HG03196 (cell line): ENCODE measurements at regions not wholly inside any gene's neighbourhood (a gene's known extent, or its start where the extent isn't known, plus 50 kb on each side); places are given as distances from the start of the nearest gene placed in this dataset.
"Not testable (repeated sequence)": the region's sequence is repeated elsewhere in the genome, so short reads cannot be mapped to it uniquely, and the experiment has no call there.

Experiments used
- ATAC-seq: cut with Tn5 transposase; IDR thresholded peaks from one replicate; pipeline ENCODE4 v1.9.1; 2021; ENCODE audit not compliant: unreplicated experiment

DNA sequence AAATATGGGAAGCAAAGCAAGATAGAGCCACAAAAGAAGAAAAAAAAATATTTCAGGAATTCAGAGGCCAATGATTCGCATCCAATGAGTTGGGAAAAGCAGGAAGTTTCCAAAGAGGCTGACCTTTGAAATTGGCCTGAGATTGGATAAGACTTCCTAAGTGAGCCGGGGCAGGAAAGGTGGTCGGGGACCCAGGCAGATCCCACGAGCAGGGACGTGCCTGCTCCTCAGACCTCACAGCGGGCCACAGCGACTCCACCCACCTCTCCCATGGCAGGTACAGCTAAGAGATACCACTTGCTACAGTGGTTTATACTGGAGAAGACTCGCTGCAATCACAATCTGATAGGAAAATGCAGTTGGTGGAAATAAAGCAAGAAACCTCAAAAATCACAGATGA lies 102.8 kb upstream of the SALL3 start:
- no peak for ATAC-seq

DNA sequence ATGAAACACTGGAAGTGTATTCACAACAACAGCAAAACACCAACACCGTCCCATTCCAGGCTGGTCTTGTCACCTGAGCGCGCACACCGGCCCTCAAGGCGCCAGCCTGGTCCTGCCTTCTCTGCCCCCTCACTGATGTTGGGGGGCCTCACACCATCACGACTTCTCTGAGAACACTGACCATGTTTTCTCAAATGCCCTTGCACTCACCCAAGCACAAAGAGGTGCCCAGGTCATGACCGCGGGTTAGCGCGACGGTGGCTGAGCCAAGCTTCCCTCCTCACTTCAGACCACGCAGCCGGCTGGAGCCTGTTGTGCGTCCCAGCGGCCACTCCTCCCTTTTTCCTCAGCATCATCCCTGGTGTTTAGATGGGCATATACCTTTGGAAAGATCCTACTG lies 101.3 kb upstream of the SALL3 start:
- ATAC-seq: no peak

DNA sequence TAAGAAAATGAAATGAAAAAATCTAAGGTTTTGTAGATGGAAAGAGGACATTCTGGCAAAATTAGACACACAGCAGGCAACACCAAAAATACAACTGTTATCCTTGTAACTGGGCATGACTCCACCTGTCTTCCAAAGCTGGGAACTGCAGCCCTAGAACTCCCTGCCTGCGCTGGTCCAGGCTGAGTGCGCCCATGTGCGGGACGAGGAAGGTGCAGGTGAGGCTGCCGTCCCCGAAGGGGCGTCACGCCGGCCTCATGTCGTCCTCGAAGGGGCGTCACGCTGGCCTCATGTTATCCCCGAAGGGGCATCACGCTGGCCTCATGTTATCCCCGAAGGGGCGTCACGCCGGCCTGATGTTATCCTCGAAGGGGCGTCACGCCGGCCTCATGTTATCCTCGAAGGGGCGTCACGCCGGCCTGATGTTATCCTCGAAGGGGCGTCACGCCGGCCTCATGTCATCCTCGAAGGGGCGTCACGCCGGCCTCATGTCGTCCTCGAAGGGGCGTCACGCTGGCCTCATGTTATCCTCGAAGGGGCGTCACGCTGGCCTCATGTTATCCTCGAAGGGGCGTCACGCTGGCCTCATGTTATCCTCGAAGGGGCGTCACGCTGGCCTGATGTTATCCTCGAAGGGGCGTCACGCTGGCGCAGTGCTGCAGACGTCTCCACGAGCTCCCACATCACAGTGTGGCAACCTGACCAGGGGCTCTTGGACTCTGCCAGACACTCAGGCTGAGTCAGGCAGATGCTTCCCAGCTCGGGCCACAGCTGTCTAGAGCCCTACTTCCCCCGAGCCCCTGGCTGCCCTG lies 100.3 kb upstream of the SALL3 start:
- ATAC-seq: not testable (repeated sequence)

DNA sequence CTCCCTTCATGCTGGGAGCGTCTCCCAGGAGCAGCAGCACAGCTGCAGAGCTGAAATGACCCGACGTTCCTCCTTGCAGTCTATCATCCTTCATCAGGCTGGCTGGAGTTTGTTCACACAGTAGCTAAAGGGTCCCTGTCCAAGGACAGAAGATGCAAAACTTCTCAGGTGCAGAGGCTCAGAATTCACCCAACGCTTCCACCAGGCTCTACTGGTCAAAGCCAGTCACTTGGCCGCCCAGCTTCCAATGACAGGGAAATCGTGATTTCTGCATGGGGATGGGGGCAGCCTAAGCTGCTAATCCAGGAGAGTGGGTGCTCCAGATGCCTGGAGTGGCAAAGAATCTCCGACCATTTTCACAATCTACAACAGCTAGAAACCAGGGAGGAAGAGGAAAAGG lies 97.0 kb upstream of the SALL3 start:
- ATAC-seq: no peak

DNA sequence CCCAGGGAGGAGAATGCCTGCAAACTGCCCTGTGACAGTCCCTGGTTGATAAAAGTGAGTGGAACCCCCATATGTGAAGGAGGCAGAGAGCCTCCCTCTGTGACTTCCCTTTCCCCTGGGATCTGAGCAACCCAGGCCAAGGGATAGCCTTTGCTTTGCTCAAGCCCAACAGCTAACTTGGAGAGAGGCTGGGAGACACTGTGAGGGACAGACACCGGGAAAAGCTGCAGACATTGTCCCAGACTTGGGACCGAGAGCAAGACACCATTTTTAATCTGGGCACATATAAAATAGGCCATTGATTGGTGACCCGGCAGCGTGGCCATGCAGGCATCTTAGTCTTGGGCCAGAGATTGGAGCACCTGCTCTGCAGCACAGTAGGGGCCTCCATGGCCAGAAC lies 96.1 kb upstream of the SALL3 start:
- ATAC-seq: no peak

DNA sequence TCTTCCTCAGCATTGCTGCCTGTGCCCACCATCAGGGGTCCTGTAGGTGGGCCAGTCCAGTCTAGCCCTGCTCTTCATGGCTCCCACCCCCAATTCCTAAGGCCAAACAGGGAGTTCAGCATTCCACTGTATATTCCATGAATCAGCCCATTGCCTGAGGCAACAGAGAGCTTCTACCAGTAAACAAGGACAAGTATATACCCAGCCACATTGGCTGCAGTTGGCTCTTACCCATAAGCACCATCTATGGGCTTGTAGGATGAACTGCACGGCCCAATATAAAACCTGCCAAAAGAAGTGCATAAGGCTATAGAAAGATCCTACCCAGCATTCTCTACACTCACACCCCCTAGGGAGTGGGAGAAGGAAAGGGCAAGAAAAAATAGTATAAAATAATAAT lies 95.1 kb upstream of the SALL3 start:
- ATAC-seq: no peak

DNA sequence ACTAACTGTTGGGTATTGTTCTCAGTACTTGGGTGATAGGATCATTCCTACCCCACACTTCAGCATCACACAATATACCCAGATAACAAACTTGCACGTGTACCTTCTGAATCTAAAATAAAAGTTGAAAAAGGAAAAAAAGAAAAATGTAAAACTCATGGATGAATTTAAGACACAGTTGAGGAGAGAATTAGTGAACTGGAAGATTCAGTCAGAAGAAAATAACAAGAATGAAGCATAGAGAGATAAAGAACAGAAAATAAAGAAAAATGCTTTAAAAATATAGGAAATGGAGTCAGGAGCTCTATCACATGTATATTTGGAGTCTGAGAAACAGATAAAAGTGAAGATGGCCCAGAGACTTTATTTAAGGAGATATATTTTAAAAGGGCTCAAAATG lies 90.4 kb upstream of the SALL3 start:
- ATAC-seq: no peak

DNA sequence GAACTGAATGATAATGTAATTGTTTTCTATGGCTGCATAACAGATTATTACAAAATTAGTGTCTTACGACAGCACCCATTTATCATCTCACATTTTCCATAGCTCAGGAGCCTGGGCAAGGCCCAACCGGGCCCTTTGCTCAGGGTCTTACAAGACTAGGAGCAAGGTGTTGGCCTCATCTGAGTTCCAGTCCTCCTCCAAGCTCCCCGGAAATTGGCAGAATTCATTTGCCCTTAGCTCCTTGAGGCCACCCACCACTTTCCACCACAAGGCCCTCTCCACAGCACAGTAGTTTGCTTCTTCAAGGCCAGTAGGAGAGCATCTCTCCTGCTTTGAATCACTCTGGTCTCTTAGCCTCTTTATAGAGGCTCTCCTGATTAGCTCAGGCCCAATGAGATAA lies 89.2 kb upstream of the SALL3 start:
- ATAC-seq: no peak

DNA sequence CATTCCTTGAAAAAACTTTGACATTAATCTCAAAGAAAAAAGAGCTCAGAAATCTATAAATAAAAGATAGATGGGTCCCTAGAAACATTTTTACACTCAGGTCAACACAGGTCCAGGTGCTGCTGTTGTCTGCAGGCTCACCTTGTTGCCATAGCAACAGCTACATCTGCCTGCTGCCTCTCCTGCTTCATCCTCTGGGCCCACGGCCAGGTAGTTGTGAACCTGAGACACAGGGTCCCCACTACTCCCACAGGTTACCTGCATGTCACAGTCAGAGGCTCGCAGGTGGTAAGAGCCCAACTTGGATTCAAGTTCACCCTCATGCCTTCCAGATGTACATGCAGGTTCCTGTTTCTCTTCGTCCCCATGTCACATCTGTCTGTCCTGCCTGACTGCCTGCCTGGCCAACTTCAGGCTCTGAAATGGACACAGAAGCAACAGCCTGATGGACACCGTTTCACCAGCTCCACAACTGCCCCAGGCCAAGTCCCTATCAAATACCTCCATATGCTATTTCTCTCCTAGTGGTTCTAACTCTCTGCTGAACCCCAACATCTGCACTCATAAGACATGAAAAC lies 88.3 kb upstream of the SALL3 start:
- ATAC-seq: no peak

DNA sequence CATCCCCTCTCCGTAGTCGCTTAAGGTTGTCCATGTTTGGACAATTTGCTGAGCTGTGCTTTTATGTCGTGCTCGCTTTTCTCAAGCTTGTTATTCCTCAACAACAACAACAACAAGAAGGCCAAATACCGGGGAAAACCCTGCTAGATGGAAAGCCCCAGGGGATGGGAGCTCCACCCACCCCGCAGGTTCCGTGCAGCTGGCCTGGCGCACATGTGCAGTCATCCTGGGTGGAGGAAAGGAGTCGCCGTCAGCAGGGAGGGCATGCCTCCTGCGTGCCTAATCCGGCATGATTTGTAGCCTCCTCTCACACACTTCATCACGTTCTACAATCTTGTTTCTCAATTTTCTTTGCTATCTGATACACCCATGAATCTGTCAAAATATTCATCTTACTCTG lies 87.4 kb upstream of the SALL3 start:
- ATAC-seq: no peak

DNA sequence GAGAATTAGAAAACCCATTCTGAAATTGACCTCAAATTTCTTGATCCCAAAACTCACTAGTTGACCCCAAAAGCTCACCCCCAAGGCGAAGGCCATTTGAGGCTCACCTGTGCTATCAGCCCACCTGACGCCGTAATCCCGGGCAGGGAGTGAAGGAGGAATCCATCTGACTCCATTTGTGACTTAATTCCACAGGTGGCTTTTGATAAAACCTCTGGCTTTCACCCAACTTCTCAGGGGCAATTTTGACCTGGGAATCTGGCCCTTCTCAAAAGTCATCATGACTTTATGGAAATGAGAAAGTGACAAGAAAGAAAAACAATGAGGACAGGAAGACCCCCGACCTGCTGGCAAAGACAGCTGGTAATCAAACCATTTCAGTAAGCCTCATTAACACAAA lies 86.9 kb upstream of the SALL3 start:
- ATAC-seq: no peak

DNA sequence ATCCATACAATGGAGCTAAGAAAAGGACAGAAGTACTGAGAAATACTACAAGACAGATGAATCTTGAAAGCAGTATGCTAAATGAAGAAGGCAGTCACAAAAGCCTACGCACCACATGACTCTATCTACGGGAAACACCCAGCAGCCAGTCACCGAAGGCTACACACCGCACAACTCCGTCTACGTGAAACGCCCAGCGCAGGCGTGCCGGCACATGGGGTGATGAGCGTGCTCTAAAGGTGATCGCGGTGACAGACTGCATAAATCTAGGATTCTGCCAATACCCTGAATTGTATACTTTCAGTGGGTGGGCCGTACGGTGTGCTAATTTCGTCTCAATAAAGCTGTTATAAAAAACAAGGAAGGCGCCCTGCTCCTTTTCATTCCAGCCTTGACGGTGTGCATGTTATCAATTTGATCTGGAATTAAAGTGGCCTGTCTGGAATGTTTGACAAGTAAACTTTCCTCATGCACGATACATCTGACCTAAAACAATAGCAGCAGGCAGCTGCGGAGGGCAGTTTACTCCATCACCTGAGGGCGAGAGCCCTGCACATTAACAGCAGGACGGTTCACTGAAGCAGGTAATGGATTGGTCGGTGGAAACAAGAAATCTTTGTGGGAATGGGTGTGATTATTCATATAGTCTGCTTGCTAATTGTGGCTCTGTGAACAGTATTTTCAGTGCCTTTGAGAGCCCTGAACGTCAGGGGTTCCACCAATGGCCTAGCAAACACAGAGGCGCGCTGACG lies 86.2 kb upstream of the SALL3 start:
- ATAC-seq: no peak

DNA sequence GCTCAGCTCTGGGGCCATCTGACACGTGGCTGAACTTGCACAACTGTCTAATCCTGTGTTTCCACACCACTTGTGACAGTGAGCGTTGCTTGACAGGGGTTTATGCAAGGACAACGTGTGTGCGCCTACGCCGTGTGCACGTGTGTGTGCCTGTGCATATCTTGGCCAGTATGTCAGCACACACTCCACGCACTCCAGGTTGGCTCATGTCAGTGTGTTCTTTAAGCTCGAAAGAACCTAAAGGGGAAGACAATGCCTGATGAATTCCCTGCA lies 85.6 kb upstream of the SALL3 start:
- ATAC-seq: no peak

DNA sequence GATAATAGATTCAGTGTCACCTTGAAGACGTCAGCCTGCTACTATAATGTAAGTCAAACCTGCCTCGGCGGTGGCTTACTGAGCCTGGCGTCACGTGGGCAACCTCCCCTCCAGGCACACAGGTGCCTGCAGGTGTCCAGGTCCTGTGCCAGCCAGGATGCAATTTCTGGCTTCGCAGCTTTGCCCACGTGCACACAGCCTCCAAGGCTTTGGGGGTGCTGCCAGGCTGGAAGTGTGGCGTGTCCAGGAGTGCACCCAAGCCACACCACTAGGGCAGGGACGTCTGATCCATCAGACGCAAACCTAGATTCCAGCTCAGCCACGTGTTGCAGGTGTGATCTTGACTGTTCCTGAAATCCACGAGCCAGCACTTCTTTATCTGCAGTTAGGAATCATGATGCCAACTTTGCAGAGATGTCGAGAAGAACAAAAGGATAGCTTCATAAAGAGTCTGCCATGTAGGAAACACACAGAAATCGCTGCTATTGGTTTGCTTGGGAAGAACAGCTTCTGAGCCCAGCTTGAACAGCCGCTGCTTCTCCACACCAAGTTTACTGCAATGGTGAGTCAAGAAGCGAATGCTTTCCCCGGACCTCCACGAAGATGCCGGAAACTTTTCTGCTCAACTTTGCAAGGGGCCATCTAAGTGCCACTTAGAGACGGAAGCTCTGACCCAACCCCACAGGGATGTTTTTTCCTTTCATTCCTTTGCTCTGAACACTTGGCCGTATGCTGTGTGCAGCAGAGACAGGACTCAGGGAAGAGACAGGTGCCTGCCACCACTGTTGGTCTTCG lies 84.2 kb upstream of the SALL3 start:
- ATAC-seq: no peak

DNA sequence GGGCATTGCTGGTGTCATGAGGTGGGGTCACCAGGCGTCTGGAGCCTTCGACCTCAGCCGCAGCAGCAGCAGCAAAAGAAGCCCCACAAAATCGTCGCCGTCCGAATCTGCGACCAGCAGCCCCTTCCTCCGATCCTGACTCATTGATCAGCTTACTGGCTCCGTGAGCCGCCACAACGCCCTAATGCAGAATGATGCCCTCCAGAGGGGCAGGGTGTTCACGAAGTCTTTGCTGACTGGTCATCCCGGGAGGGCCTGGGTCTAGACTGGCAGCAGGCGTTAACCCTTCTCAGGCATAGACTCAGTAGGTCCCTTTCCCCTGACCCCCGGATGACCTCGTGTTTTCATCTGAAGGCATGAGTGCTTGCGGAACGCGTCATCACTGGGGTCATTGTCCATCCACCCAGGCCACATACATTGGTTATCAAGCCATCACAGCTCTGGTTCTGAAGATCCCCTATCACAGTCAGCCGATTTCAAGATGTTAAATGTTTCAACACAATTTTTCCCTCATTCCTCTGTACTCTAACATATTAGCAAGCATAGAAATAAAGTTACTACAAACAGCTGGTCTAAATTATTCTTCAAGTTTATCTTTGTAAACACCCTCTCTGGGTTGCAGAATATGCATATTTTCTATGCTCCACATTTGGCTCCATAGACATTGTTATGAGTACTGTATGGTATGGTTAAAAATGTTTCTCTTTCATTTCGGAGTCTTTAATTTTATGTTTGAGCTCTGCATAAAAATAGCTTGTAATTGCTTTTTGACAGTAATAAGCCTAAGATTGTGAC lies 83.3 kb upstream of the SALL3 start:
- ATAC-seq: no peak

DNA sequence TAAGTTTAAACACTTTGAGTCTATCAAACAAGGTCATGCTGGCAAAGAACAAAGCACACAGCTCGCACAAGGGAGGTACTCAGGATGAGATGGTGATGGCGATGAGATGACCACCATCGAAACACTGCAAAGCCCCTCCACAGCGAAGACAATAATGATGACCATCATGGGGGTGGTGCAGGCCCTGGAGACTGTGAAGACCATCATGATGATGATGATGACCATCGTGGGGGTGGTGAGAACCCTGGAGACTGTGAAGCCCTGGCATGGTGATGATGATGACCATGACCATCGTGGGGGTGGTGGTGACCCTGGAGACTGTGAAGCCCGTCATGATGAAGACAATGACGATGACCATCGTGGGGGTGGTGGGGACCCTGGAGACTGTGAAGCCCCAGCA lies 81.6 kb upstream of the SALL3 start:
- ATAC-seq: no peak

DNA sequence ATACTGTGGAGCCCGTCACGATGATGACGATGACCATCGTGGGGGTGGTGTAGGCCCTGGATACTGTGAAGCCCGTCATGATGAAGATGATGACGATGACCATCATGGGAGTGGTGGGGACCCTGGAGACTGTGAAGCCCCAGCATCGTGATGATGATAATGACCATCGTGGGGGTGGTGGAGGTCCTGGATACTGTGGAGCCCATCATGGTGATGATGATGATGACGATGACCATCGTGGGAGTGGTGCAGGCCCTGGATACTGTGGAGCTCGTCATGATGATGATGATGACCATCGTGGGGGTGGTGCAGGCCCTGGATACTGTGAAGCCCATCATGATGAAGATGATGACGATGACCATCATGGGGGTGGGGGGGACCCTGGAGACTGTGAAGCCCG lies 81.0 kb upstream of the SALL3 start:
- ATAC-seq: no peak

DNA sequence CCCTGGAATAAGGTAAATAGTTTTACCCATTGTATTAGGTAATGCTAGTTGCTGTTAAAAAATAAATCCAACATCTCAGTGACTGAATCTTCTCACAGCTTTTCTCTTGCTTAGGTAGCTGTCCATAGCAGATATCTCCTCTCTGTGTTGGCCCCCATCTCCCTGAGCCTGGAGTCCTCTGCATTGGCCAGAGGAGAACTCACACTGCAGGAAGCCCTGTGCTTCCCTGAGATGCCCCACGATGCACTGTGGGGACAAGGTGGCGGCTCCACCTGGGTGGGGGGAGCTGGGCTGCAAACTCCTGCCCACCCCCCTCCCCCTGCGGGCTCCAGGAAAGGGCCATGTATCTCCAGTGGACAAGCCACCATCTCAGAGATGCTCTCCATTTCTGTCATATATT lies 80.4 kb upstream of the SALL3 start:
- ATAC-seq: no peak

DNA sequence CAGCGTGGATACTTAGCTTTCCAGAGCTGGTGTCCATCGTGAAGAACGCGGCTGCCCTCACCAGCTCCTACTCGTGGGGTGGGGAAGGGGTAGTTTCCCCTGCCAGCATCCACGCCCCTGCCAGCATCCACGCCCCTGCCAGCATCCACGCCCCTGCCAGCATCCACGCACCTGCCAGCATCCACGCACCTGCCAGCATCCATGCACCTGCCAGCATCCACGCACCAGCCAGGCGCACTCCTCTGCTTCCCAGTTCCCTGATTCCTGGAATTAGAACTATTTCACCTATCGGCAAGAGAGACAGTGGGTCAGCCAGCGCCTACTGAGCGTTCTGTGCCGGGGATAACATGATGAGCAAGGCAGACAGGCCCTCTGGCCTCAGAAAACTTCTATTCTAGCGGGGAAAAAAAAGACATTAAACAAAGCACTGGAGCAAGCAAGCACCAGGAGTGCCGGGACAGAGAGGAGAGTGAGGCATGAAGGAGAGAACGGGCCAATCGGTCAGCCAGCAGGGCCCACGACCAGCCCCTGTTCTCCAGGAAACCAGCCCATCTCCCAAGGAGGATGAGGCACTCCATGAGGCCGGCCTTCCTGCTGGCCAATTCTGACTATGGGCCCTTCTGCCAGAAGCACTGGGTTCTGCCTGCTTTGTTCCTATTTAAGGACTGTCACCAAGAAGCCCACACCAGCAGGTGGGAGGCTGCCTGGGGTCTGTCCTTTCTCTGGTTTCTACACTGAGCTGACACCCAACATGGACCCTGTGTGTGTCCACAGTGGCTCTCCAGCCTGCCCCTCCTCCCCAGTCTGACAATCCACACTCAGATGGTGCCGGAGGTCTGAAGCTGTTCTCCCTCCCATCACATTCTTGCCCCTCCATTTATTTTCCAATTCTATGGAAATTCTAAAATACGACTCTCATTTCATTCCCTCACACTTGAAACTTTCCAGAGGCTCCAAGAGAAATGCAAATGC lies 78.4 kb upstream of the SALL3 start:
- ATAC-seq: no peak
